ENCODE measurements at regions not wholly inside any gene's neighbourhood (a gene's known extent, or its start where the extent isn't known, plus 50 kb on each side); places are given as distances from the start of the nearest gene placed in this dataset.
"Not testable (repeated sequence)": the region's sequence is repeated elsewhere in the genome, so short reads cannot be mapped to it uniquely, and the experiment has no call there.

DNA sequence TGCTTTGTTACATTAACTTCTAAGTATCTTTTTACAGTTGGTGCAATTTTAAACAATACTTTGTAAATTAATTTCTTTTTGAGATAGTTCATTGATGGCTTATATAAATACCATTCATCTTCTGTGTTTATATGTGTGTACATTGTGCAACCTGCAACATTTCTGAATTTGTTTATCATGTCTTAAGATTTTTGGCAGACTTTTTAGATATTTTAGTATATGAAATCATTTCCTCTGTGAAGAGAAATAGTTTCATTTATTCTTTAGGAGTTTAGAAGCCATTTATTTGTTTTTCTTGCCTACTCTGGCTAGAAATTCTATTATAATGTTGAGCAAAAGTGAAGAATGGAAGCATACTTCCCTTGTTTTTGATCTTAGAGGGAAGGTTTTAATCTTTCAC, 337.8 kb upstream of the DSEL start:
- DNase-seq = no peak

- no peak for DNase-seq
These were observed 330.0 kb upstream of the DSEL start for GRCh38 chr18:67846422-67847098.

GRCh38 chr18:67845035-67845434, 328.5 kb upstream of the DSEL start:
- DNase-seq = no peak

DNA sequence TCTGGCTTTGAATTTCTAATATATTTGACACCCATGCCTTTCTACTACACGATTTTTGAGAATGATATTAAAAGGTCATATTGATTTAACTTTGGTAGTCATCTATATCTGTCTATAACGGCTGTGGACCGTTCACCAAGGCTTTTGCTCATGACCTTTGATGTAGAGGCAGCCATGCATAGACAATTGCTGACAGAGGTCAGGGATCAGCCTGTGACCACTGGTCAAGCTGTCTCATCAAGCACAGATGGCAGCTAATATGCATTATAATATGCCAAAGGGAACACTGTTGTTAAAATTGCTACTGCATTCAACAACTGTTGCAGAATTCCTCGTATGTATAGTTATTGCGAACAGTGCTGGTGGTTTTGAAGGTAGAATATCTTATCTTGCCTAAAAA, 323.9 kb upstream of the DSEL start:
- DNase-seq = no peak

GRCh38 chr18:67818432-67818831, 301.9 kb upstream of the DSEL start:
- no peak for DNase-seq

DNA sequence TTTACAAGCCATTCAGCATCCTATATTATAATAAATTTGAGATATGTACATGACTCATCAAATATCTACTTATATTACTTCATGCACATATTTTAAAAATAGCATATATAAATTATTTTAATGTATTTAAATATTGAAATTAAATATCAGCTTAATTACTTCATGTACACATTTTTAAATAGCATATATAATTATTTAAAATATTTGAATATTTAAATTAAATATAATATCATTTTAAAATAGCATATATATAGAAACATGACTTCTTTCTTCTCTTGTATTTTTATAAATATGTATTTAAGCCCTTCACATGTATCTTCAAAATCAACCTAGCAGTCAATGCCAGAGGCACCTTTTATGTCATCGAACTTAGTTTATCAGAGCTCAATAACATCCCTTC, 298.8 kb upstream of the DSEL start:
- no peak for DNase-seq

DNA sequence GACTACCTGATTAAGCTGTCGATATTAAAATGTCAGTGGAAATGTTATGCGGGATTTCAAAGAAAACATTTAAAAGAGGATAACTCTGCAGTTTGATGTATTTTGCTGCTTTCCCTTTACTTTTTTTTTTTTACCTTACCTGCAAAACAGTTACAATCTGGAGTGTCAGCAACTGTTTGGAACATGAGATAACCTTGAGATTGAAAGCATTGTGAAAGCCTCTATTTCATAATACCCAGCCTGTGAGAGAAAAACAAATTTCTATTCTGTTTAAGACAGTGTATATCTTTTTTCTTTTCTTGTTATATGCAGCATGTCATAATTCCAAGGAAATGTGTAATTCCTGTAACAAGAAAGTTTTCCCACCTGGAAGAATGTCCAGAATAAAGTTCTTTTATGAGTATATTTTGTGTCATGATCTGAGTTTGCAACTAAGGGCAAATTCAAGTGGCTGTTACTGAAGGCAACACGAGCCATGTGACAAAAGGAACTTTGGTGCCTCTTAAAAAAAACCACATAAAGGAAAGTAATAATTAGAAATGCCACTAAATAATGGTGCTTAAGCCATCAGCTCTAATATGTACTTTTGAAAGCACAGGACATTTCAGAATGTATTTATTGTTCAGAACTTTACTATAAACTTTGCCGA, 297.0 kb upstream of the DSEL start:
- DNase-seq = no peak

DNA sequence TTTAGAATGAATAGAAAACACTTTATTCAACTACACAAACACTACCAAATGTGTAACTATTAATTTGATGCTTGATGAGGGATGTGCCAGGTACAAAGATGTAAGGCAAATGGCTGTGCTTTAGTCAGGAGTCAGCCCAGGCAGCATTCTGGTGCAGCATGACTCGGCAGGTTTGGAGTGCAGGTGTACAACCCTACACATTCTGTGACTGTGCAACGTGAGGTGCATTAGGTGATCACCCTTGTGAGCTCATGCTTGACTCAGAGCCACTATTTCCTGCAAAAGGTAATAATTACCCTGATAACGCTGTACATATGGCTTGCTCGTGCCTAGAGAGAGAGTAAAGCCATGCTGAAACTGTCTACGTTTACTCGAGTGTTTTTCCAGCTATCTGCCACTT, 288.7 kb upstream of the DSEL start:
- DNase-seq = no peak

DNA sequence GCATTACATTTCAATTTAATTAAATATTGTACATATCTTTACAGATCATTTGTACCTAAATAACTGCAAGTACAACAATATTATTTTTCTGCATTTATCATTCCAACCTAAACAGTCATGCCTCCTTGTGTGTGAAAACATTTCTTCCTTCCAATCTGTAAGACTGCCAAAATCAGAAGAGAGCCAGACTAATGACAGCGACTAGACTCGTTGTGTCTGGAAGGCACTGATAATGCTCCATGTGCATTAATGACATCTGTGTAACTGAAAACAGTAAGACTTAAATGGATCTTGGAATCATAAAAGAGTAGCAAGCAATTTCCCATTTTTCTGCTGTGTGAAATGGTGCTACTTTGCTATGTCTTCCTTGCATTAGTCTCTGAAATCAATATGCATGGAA, 278.0 kb upstream of the DSEL start:
- DNase-seq = no peak

GRCh38 chr18:67790527-67790926, 274.0 kb upstream of the DSEL start:
- DNase-seq = no peak

- DNase-seq = no peak
These were observed 272.6 kb upstream of the DSEL start for GRCh38 chr18:67789165-67789545.

DNA sequence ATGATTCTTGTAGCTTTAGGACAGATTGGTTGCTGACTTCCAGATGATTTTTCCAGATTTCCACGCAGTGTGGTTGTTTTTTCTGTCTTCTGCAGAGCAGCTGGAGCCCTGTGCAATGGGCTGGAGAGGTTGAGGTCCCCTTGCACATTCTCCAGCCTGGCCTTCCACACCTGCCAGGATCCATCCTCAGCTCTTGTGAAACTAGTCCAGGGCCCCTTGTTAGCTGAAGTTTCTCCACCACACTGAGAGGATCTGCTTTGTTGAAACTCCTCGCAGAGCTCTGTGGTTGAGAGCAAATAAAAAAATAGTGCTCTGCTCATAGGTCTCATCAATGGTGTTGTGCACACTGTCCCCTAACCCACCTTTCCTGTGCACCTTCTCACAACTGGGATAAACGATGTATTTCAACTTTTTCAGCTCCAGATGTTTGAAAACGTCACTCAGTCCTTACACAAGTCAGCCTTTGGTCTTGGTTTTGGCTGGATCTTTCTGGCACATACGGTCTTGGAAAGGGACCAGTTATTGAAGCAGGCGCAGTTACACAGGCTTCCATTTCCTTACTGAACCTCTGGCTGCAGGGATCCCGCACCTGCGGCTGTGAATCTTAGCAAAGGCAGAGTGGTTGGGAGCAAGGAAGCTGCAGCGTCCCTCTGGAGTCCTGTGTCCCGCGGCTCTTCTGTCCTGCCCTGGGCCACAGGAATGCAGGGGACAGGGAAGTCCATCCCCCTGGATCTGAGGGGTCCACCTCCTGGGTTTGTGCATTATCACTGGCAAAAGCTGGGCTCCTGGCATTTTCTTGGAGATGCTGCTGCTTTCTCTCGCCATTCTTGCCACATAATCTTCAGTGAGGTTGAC, 272.0 kb upstream of the DSEL start:
- no peak for DNase-seq

- DNase-seq = no peak
These were observed 266.9 kb upstream of the DSEL start for GRCh38 chr18:67783196-67783946.

DNA sequence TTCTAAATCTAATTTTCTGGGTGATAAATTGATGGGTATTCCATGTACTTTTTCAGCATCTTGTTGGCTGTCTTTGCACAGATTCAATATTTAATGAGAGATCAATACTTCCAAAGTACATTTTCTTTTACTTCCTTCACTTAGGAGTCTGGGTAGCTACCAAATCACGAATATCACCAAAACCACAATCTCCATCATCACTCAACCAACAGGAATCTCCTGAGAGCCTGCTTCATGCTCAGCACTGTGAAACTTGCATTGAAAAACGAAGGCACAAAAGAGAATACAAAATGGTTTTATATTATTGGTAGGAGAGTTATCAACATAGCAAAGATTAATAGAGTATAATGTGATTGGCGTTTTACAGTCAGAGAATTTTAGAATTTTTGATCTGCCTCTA, 261.5 kb upstream of the DSEL start:
- DNase-seq = no peak

DNA sequence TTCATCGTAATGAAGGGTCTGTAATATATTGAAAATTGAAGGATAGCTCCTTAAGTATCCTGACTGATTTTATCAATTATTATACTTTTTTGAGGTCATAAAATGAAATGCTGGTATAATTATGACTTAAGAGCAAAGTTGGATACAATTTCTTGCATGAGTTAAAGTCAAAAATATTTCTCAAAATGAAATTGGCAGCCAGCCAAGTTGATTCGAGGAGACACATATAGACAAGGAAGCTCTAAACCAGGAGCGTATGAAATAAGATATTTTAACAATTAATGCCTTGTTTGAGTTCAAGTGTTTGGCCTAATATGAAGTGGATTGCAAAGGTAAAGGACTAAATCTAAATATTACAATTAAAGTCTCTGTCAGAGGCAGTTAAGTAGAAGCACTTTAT, 260.4 kb upstream of the DSEL start:
- DNase-seq = no peak

- no peak for DNase-seq
These were observed 254.8 kb upstream of the DSEL start for GRCh38 chr18:67771271-67771670.

- DNase-seq = no peak
These were observed 254.0 kb upstream of the DSEL start for GRCh38 chr18:67770520-67770919.

DNA sequence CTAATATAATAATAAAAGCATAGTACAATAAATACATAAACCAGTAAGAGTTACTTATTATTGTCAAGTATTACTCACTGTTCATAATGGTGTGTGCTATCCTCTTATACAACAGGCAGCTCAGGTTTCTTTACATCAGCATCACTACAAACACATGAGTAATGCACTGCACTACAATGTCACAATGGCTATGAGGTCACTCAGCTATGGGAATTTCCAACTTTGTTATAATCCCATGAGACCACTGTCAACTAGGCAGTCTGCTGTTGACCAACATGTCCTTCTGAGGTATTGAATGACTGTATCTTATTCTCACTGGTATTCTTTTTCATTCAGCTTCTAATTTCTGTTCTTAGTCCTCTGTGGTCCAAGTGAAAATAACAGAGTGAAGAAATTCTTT, 250.4 kb upstream of the DSEL start:
- DNase-seq = no peak

- not testable (repeated sequence) for DNase-seq
These were observed 235.7 kb upstream of the DSEL start for GRCh38 chr18:67752211-67752610.

- no peak for DNase-seq
These were observed 226.4 kb upstream of the DSEL start for GRCh38 chr18:67742954-67743353.

DNA sequence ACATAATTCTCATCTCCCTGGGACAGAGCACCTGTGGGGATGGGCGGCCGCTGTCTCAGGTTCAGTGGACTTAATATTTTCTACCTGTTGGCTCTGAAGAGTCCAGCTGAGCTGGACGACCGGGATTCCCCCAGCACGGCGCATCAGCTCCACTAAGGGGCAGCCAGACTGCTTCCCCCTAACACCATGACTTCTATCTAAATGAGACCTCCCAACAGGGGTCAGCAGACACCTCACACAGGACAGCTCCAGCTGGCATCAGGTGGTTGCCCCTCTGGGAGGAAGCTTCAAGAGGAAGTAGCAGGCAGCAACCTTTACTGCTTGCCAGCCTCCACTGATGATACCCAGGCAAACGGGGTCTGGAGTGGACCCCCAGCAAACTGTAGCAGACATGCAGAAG, 226.0 kb upstream of the DSEL start:
- no peak for DNase-seq

DNA sequence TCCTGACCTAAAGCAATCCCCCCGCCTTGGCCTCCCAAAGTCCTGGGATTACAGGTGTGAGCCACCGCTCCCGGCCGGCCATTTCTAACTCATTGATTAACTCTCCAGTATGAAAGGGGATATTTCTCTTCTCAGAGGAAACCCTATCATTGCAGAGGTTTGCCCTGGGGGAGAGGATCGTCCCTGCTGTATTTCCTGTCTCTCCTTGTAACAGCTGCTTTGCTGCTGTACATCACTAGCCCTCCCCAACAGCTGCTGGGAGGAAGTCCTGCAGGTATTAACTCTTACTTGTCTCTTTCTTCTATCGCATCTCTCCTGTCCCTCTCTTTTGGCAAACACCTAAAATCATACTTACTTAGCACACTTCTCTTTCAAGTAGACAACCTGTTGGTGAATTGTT, 219.0 kb upstream of the DSEL start:
- no peak for DNase-seq

DNA sequence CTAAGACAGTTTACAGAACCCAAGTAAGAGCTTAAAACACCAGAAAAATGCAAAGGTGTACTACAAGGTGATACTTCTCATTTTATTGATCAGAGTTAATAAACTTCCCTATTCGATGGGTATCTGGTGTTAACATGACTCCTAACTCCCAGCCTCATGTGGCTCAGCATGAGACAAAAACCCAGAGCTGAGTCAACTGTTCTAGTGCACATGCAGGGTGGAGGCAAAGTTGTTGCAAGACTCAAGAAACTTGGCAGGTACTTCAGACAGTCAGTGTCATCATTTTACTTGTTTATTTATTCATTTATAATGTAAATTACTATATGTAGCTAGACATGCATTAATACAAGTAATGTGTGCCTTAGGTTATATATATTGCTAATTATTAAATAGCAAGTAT, 216.6 kb upstream of the DSEL start:
- DNase-seq = no peak
